ENCODE measurements at regions not wholly inside any gene's neighbourhood (a gene's known extent, or its start where the extent isn't known, plus 50 kb on each side); places are given as distances from the start of the nearest gene placed in this dataset.
"Not testable (repeated sequence)": the region's sequence is repeated elsewhere in the genome, so short reads cannot be mapped to it uniquely, and the experiment has no call there.

- TF ChIP-seq, protein P1, sequence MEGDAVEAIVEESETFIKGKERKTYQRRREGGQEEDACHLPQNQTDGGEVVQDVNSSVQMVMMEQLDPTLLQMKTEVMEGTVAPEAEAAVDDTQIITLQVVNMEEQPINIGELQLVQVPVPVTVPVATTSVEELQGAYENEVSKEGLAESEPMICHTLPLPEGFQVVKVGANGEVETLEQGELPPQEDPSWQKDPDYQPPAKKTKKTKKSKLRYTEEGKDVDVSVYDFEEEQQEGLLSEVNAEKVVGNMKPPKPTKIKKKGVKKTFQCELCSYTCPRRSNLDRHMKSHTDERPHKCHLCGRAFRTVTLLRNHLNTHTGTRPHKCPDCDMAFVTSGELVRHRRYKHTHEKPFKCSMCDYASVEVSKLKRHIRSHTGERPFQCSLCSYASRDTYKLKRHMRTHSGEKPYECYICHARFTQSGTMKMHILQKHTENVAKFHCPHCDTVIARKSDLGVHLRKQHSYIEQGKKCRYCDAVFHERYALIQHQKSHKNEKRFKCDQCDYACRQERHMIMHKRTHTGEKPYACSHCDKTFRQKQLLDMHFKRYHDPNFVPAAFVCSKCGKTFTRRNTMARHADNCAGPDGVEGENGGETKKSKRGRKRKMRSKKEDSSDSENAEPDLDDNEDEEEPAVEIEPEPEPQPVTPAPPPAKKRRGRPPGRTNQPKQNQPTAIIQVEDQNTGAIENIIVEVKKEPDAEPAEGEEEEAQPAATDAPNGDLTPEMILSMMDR (conservative IDR thresholded peaks at IDR 0.05 in 1 of 2, IDR thresholded peaks at IDR 0.05 in 1 of 2; ENCODE audit: extremely low read depth in 1 of 2, insufficient read depth in 1 of 2, low read depth in 1 of 2, low read length in 2 of 2) = not testable (repeated sequence)
- TF ChIP-seq EZH2 (IDR thresholded peaks at IDR 0.05; ENCODE audit: borderline replicate concordance, low read length) = not testable (repeated sequence)
These were observed 403.7 kb upstream of the NUDT12 start for GRCh38 chr5:103966295-103966694.

Measured in mammary epithelial cell (primary cell).